ENCODE measurements at regions not wholly inside any gene's neighbourhood (a gene's known extent, or its start where the extent isn't known, plus 50 kb on each side); places are given as distances from the start of the nearest gene placed in this dataset.
"Not testable (repeated sequence)": the region's sequence is repeated elsewhere in the genome, so short reads cannot be mapped to it uniquely, and the experiment has no call there.

GRCh38 chr6:144374525-144374924, 89.4 kb downstream of the UTRN start:
- TF ChIP-seq CTCF (IDR thresholded peaks at IDR 0.05; ENCODE audit: low read depth, low read length, missing input control); RAD21 (IDR thresholded peaks at IDR 0.05); ZBTB33 (IDR thresholded peaks at IDR 0.05); ATF3 (IDR thresholded peaks at IDR 0.05); TAF1 (conservative IDR thresholded peaks at IDR 0.05); SP1 (IDR thresholded peaks at IDR 0.05); GABPA (IDR thresholded peaks at IDR 0.05 in 1 of 2, conservative IDR thresholded peaks at IDR 0.05 in 1 of 2); REST (IDR thresholded peaks at IDR 0.05); MAX (IDR thresholded peaks at IDR 0.05); HNF4A (conservative IDR thresholded peaks at IDR 0.05); NR2F2 (IDR thresholded peaks at IDR 0.05); EGR1 (IDR thresholded peaks at IDR 0.05; ENCODE audit: low read depth in 2 of 2); JUND (IDR thresholded peaks at IDR 0.05): not testable (repeated sequence)

Data from liver (tissue), 3 donors.